GM19455 (cell line): ENCODE measurements at regions not wholly inside any gene's neighbourhood (a gene's known extent, or its start where the extent isn't known, plus 50 kb on each side); places are given as distances from the start of the nearest gene placed in this dataset.
A peak's percentile ranks its signal among the peaks of the same experiment; 100 is the strongest.

Experiments
- ATAC-seq: cut with Tn5 transposase; IDR thresholded peaks from one replicate; pipeline ENCODE4 v1.9.1; 2021; ENCODE audit not compliant: unreplicated experiment

GRCh38 chr7:148472406-148472805, 118.2 kb upstream of the C7orf33 start:
- no peak for ATAC-seq

GRCh38 chr7:148473703-148474480, 116.7 kb upstream of the C7orf33 start:
- no peak for ATAC-seq

- ATAC-seq: no peak
Measured at GRCh38 chr7:148474481-148475025, 116.0 kb upstream of the C7orf33 start.

GRCh38 chr7:148478551-148478950, 112.0 kb upstream of the C7orf33 start:
- ATAC-seq: no peak

- ATAC-seq: no peak
Measured at GRCh38 chr7:148480479-148481146, 110.0 kb upstream of the C7orf33 start.

DNA sequence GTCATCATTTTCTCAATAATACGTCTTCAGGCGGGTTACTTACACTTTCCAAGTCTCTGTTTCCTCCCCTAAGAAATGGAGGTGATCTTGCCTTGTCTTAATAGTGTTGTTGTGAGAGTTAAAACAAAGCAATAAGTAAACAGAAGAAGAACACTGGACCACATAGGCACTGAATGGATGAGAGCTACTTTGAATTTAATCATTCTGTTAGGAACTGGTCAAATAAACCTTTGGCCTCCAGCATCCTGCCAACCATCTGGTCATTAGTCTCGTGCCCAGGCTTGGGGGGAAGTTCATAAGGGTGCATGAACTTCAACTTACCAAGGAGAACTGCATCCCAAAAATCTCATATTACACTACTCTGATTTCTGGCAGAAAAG, 109.4 kb upstream of the C7orf33 start:
- no peak for ATAC-seq

GRCh38 chr7:148481971-148482626, 108.5 kb upstream of the C7orf33 start:
- ATAC-seq: no peak

- no peak for ATAC-seq
Measured at GRCh38 chr7:148483515-148484308, 106.9 kb upstream of the C7orf33 start.

GRCh38 chr7:148484486-148484885, 106.1 kb upstream of the C7orf33 start:
- ATAC-seq: no peak

- ATAC-seq: no peak
Measured at GRCh38 chr7:148485618-148486017, 104.9 kb upstream of the C7orf33 start.

DNA sequence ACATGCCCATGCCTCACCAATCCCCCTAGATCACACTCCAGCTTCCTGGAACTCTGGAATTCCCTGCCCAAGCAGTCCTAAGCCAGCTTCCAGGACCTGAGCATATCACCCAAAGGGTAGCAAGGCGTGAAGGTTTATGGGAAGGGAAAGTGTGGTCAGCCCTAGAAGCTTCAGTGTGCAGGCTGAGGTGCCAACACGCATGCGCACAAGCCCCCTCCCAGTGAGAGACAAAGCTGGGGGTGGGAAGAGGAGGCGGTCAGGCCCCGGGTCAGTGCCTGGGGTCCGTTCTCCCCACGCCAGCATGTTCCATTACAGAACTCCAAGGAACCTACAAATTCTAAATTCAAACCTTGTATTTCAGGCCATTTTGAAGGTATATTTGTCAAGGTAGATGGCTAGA, 103.6 kb upstream of the C7orf33 start:
- ATAC-seq: no peak

DNA sequence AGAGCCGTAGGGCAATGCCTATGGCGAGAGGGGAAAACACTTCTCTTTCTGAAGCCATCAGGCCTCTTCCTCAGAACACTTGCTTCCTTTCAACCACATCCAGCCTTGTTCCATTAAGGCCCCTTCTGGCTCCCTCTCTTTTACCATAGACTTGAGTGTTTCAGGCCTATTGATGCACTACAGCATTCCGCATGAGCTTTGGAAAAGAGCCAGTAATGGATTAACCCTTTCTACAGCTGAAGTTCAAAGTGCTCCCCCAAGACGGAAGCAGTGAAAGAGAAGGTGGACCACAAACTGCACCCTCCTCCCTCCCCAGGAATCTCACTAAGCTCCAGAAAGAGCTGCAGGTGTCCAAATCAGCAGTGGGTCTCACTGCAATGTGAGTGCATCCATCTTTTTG, 102.7 kb upstream of the C7orf33 start:
- no peak for ATAC-seq

DNA sequence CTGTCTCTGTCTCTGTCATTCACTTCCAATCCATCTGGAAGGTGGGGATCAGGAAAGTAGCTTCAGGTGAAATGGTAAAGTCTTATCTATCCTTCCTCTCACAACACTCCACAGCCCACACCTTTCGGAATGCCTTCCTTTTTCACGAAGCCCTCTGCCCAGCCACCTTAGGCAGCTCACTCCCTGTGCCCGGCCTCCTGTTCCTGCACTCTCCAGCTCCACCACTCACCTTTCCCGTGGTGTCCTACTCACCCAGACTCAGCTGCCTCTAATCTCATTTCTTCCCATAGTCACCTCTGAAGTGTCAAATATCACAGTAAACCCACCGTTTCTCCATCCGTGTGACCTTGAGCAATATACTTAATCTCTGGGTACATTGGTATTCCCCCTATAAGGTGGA, 100.9 kb upstream of the C7orf33 start:
- ATAC-seq: no peak

DNA sequence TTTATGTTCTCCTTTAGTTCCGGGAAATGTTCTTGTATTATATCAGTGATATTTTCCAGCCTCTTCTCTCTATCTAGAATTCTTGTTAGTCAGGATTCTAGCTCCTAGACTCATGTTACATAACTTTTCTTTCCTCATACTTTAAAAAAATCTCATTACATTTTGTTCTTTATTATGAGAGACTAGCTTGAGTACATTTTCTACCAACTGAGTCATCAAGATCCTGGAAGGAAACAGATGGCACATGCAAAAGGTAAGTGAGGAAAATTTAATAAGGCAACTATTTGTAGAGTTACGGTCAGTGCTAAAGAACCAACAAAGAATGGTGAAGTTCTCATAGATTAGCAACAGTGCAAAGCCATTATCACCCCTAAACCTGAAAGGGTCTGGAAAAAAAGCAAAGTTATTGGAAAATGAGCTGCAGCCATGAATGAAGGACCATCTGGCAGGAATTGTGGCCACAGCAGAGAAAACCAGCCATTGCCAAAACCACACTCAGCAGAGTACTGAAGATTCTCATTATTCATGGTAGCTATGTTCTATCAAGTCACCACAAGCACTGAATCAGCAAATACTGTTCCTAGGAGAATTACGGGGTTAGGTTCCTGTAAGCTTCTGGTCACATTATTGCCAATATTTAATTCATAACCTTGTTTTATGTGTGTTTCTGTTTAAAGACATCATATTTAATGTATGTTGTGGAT, 98.3 kb upstream of the C7orf33 start:
- ATAC-seq: no peak

DNA sequence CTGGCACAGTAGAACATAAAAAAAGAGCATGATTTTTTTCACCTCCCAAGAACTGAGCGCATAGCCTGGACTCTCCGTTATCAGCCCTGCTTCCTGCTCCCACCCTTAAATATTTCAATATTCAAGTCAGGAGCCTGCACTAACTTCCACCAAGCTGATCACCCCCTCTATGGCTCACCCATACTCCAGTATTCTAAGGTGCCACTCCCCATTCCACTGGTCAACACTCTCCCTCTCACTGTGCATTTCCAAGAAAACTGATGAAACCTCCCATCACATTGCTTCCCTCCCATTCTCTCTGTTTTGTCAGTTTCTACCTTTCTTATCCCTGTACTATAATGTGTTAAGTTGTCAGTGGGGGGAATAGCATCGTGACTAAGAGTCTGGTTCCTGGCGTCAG, 95.0 kb upstream of the C7orf33 start:
- ATAC-seq: no peak

DNA sequence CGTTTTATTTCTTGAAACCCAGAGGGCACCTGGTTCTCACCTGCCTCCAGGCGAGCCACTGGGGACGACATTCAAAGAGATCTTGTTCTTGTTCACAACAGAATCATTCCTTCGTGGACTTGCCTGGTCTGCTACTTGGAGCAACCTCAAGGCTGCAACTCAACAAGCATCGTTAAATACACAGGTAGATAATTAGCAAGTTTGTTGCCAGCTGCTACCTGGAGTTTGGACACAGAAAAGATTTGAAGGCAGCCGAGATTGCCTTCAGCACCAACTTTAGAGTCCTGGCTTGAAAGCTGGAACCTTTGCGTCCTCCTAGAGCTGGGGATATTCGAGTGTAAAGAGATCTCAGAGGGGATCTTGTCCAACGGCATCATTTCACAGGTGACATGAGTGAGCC, 89.6 kb upstream of the C7orf33 start:
- no peak for ATAC-seq

GRCh38 chr7:148503900-148504487, 86.6 kb upstream of the C7orf33 start:
- no peak for ATAC-seq

GRCh38 chr7:148505645-148506375, 84.8 kb upstream of the C7orf33 start:
- ATAC-seq: no peak

- peak; percentile 93 for ATAC-seq
Measured at GRCh38 chr7:148507064-148507573, 83.4 kb upstream of the C7orf33 start.
